NOMO-1 treated with dmso at 0.1 percent for 144 hours (cell line): ENCODE measurements at regions not wholly inside any gene's neighbourhood (a gene's known extent, or its start where the extent isn't known, plus 50 kb on each side); places are given as distances from the start of the nearest gene placed in this dataset.

Experiments used
- DNase-seq: peaks from one replicate; lab custom pipeline; 2025; ENCODE audit not compliant: unreplicated experiment; lab: John Stamatoyannopoulos, UW

GRCh38 chr1:17970757-17971156, 136.8 kb upstream of the IGSF21 start:
- DNase-seq = no peak

- no peak for DNase-seq
These were observed 133.9 kb upstream of the IGSF21 start for GRCh38 chr1:17973694-17974093.

- no peak for DNase-seq
These were observed 130.7 kb upstream of the IGSF21 start for GRCh38 chr1:17976854-17977253.

- DNase-seq = no peak
These were observed 129.6 kb upstream of the IGSF21 start for GRCh38 chr1:17978016-17978415.

- no peak for DNase-seq
These were observed 127.8 kb upstream of the IGSF21 start for GRCh38 chr1:17979815-17980214.

- DNase-seq = no peak
These were observed 125.4 kb upstream of the IGSF21 start for GRCh38 chr1:17982197-17982596.

GRCh38 chr1:17984583-17984982, 123.0 kb upstream of the IGSF21 start:
- DNase-seq = no peak

GRCh38 chr1:17986156-17986555, 121.4 kb upstream of the IGSF21 start:
- DNase-seq = no peak

- DNase-seq = no peak
These were observed 117.2 kb upstream of the IGSF21 start for GRCh38 chr1:17990401-17990800.

GRCh38 chr1:17991996-17992395, 115.6 kb upstream of the IGSF21 start:
- no peak for DNase-seq

- no peak for DNase-seq
These were observed 114.8 kb upstream of the IGSF21 start for GRCh38 chr1:17992800-17993199.

GRCh38 chr1:17994046-17994445, 113.6 kb upstream of the IGSF21 start:
- no peak for DNase-seq

GRCh38 chr1:17995480-17995879, 112.1 kb upstream of the IGSF21 start:
- DNase-seq = no peak

- no peak for DNase-seq
These were observed 108.7 kb upstream of the IGSF21 start for GRCh38 chr1:17998889-17999288.

- no peak for DNase-seq
These were observed 107.7 kb upstream of the IGSF21 start for GRCh38 chr1:17999884-18000283.

- DNase-seq = no peak
These were observed 105.9 kb upstream of the IGSF21 start for GRCh38 chr1:18001725-18002124.

GRCh38 chr1:18004278-18004677, 103.3 kb upstream of the IGSF21 start:
- DNase-seq = no peak

- DNase-seq = no peak
These were observed 102.4 kb upstream of the IGSF21 start for GRCh38 chr1:18005238-18005637.

GRCh38 chr1:18007391-18008041, 100.1 kb upstream of the IGSF21 start:
- no peak for DNase-seq

GRCh38 chr1:18008081-18008480, 99.5 kb upstream of the IGSF21 start:
- no peak for DNase-seq

- DNase-seq = no peak
These were observed 98.5 kb upstream of the IGSF21 start for GRCh38 chr1:18009055-18009454.

- DNase-seq = no peak
These were observed 98.1 kb upstream of the IGSF21 start for GRCh38 chr1:18009478-18009961.

GRCh38 chr1:18010408-18010807, 97.2 kb upstream of the IGSF21 start:
- DNase-seq = no peak
